Adrenal gland (tissue), 9 donors: ENCODE measurements at regions not wholly inside any gene's neighbourhood (a gene's known extent, or its start where the extent isn't known, plus 50 kb on each side); places are given as distances from the start of the nearest gene placed in this dataset.

ENCODE experiments used
- DNase-seq, 7 donors: peaks; one replicate each; pipeline ENCODE4 v3.0.0-alpha.2; 2019 to 2020
- H3K27ac ChIP-seq, 5 donors: fragments of 200-600 bp; sonication (generic) in 4 of 5; 1 replicate in 3 of 5; 2 replicates in 2 of 5; pipeline versions ENCODE4 v1.5.1 to v1.8.0; 2016 to 2020; ENCODE audit warnings: mild to moderate bottlenecking in 1 of 5
- H3K27me3 ChIP-seq: fragments of 200-600 bp; 2 replicates; pipeline ENCODE4 v1.8.0; 2021
- H3K36me3 ChIP-seq, 2 donors: fragments of 200-600 bp; replicated peaks in 1 of 2; 1 replicate in 1 of 2; 2 replicates in 1 of 2; pipeline versions ENCODE4 v1.5.1 to v1.8.0; 2018 to 2022
- H3K4me1 ChIP-seq, 2 donors: fragments of 200-600 bp; replicated peaks in 1 of 2; 1 replicate in 1 of 2; 2 replicates in 1 of 2; pipeline versions ENCODE4 v1.5.1 to v1.8.0; 2018 to 2021
- H3K4me3 ChIP-seq, 4 donors: fragments of 200-600 bp; sonication (generic) in 3 of 4; one replicate each; pipeline ENCODE4 v1.5.1; 2016 to 2018
- H3K9me3 ChIP-seq, 3 donors: fragments of 200-600 bp; sonication (generic) in 1 of 3; replicated peaks in 1 of 3; 1 replicate in 2 of 3; 2 replicates in 1 of 3; pipeline versions ENCODE4 v1.5.1 to v1.8.0; 2016 to 2021
- CTCF ChIP-seq, 6 experiments: fragments of 450-650 bp in 4 of 6; fragments of 200-600 bp in 2 of 6; sonication (generic) in 1 of 6; IDR thresholded peaks; 1 replicate in 5 of 6; 2 replicates in 1 of 6; pipeline versions ENCODE4 v1.5.1 to v1.8.0; 2016 to 2021; ENCODE audit warnings: antibody characterized with exemption in 6 of 6, mild to moderate bottlenecking in 2 of 6, moderate library complexity in 1 of 6
- POLR2A ChIP-seq, 2 donors: fragments of 450-650 bp; IDR thresholded peaks; one replicate each; pipeline ENCODE4 v1.6.1; 2017; ENCODE audit warnings: antibody characterized with exemption in 2 of 2, mild to moderate bottlenecking in 2 of 2, moderate library complexity in 1 of 2
- WGBS, 4 donors: extraction: QIAGEN DNeasy Blood & Tissue Kit in 2 of 4; methylation state at CpG; one replicate each; pipeline versions ENCODE4 v1.1.5 to v1.1.7; 2013 to 2017; 5-methylcytosine and 5-hydroxymethylcytosine counted together
- intact Hi-C, 2 donors: fragments of 100-400 bp; cut with DNase I; formaldehyde crosslinking; loops; one replicate each; pipeline versions ENCODE4 v1.14.1 to v1.15.0; 2022 to 2023
- donor health status: healthy with polysubstance abuse.
- donor health status: Bipolar disorder and iron deficiency.
- donor health status: DM: yes; HTN: yes; CAD: no.
- donor health status: DM: no; HTN: no; CAD: no.
- donor health status: DM: no; HTN: no; CAD: no.

- no peaks in the 10 kb centered on the region for H3K4me1 ChIP-seq
- 17 to 34% (median 29%) methylated on average over 4 of the region's 4 CpGs for WGBS, 4 donors
- no peak overlapping the region for H3K4me3 ChIP-seq
- no peak overlapping the region for H3K27ac ChIP-seq
- intact Hi-C loops, result no loop called here
- no peaks in the 10 kb centered on the region for H3K9me3 ChIP-seq
- H3K27me3 ChIP-seq, result no peaks in the 10 kb centered on the region
- no peak for TF ChIP-seq CTCF (IDR thresholded peaks at IDR 0.05)
- no peak for TF ChIP-seq POLR2A (IDR thresholded peaks at IDR 0.05)
- no peak for DNase-seq
- no peaks in the 10 kb centered on the region for H3K36me3 ChIP-seq
Observed at GRCh38 chr5:9799606-9800005, 169.5 kb upstream of the TAS2R1 start.

- Histone ChIP-seq H3K9me3 (no peaks in the 10 kb centered on the region), H3K4me1 (no peaks in the 10 kb centered on the region), H3K27ac (no peak overlapping the region), H3K27me3 (no peaks in the 10 kb centered on the region), H3K4me3 (no peak overlapping the region), H3K36me3 (no peaks in the 10 kb centered on the region)
- intact Hi-C loops, result no loop called here
- DNase-seq, result no peak
- TF ChIP-seq POLR2A (IDR thresholded peaks at IDR 0.05) (no peak), CTCF (IDR thresholded peaks at IDR 0.05) (no peak)
- 84 to 88% (median 85%) methylated on average over 7 of the region's 7 CpGs for WGBS, 4 donors
Observed at GRCh38 chr5:9790276-9790675, 160.1 kb upstream of the TAS2R1 start.

GRCh38 chr5:9789777-9790176 is 159.6 kb upstream of the TAS2R1 start:
- TF ChIP-seq CTCF (IDR thresholded peaks at IDR 0.05) (no peak), POLR2A (IDR thresholded peaks at IDR 0.05) (no peak)

GRCh38 chr5:9787861-9788600 is 157.9 kb upstream of the TAS2R1 start:
- H3K4me1 ChIP-seq, result no peaks in the 10 kb centered on the region
- no peak for DNase-seq
- intact Hi-C loops, result no loop called here
- no peaks in the 10 kb centered on the region for H3K9me3 ChIP-seq
- WGBS, 4 donors, result 54 to 63% (median 56%) methylated on average over 5 to 8 of the region's 8 CpGs
- no peak overlapping the region for H3K4me3 ChIP-seq
- no peaks in the 10 kb centered on the region for H3K36me3 ChIP-seq
- H3K27me3 ChIP-seq, result no peaks in the 10 kb centered on the region
- TF ChIP-seq POLR2A (IDR thresholded peaks at IDR 0.05), result no peak
- TF ChIP-seq CTCF (IDR thresholded peaks at IDR 0.05), result no peak
- no peak overlapping the region for H3K27ac ChIP-seq

More at GRCh38 chr5:9789777-9790176, 159.6 kb upstream of the TAS2R1 start:
- DNase-seq, result no peak
- H3K9me3 ChIP-seq, result no peaks in the 10 kb centered on the region
- intact Hi-C loops, result no loop called here
- no peak overlapping the region for H3K4me3 ChIP-seq
- H3K27ac ChIP-seq, result no peak overlapping the region
- 40 to 78% (median 63%) methylated on average over 1 of the region's 1 CpG for WGBS, 4 donors
- no peaks in the 10 kb centered on the region for H3K36me3 ChIP-seq
- H3K4me1 ChIP-seq, result no peaks in the 10 kb centered on the region
- H3K27me3 ChIP-seq, result no peaks in the 10 kb centered on the region
